Esophagus (tissue), 2 donors: ENCODE measurements at regions not wholly inside any gene's neighbourhood (a gene's known extent, or its start where the extent isn't known, plus 50 kb on each side); places are given as distances from the start of the nearest gene placed in this dataset.
"Not testable (repeated sequence)": the region's sequence is repeated elsewhere in the genome, so short reads cannot be mapped to it uniquely, and the experiment has no call there.

Experiments
- H3K27ac ChIP-seq, 2 donors: one replicate each; pipeline ENCODE4 v1.5.1; 2013; ENCODE audit warnings: low read depth in 2 of 2, mild to moderate bottlenecking in 2 of 2, inconsistent platforms in 1 of 2, low read length in 1 of 2, moderate library complexity in 1 of 2
- H3K27me3 ChIP-seq, 2 donors: one replicate each; pipeline ENCODE4 v1.6.1; 2013; ENCODE audit warnings: low read length in 2 of 2, control low read depth in 1 of 2, mild to moderate bottlenecking in 1 of 2; ENCODE audit not compliant: insufficient read depth in 2 of 2, control insufficient read depth in 1 of 2
- H3K36me3 ChIP-seq, 2 donors: one replicate each; pipeline ENCODE4 v1.6.1; 2013; ENCODE audit warnings: low read length in 1 of 2; ENCODE audit not compliant: control insufficient read depth in 2 of 2, insufficient read depth in 2 of 2
- H3K4me1 ChIP-seq, 2 donors: one replicate each; pipeline ENCODE4 v1.6.1; 2013; ENCODE audit warnings: low read length in 1 of 2; ENCODE audit not compliant: control insufficient read depth in 2 of 2, insufficient read depth in 2 of 2
- H3K4me3 ChIP-seq, 2 donors: one replicate each; pipeline ENCODE4 v1.5.1; 2013; ENCODE audit warnings: low read length in 2 of 2, mild to moderate bottlenecking in 2 of 2, low read depth in 1 of 2, moderate library complexity in 1 of 2
- H3K9me3 ChIP-seq, 2 donors: one replicate each; pipeline ENCODE4 v1.6.1; 2013; ENCODE audit warnings: mild to moderate bottlenecking in 2 of 2, low read depth in 1 of 2, low read length in 1 of 2, moderate library complexity in 1 of 2; ENCODE audit not compliant: control insufficient read depth in 2 of 2, insufficient read depth in 1 of 2
- WGBS, 2 donors: extraction: QIAGEN DNeasy Blood & Tissue Kit; methylation state at CpG; one replicate each; pipeline ENCODE4 v1.1.7; 2013; 5-methylcytosine and 5-hydroxymethylcytosine counted together
- donor health status: healthy with polysubstance abuse.
- donor health status: Bipolar disorder and iron deficiency.

- H3K4me3 ChIP-seq: no peak overlapping the region
- H3K4me1 ChIP-seq: peaks cover 0 to 3% of the 10 kb centered on the region in 2 donors
- peaks cover 0 to 2% of the 10 kb centered on the region in 2 donors for H3K27me3 ChIP-seq
- WGBS, 2 donors: 69 to 71% methylated on average over 22 of the region's 22 CpGs
- no peaks in the 10 kb centered on the region for H3K36me3 ChIP-seq
- no peak overlapping the region for H3K27ac ChIP-seq
- H3K9me3 ChIP-seq: peaks cover 0 to 2% of the 10 kb centered on the region in 2 donors
Measured at GRCh38 chr19:30111021-30111855, 169.2 kb downstream of the URI1 start.

- H3K27ac ChIP-seq: no peak overlapping the region
- H3K27me3 ChIP-seq: peaks cover 0 to 2% of the 10 kb centered on the region in 2 donors
- H3K36me3 ChIP-seq: no peaks in the 10 kb centered on the region
- 94 to 96% methylated on average over 9 of the region's 9 CpGs for WGBS, 2 donors
- no peak overlapping the region for H3K4me3 ChIP-seq
- peaks cover 0 to 3% of the 10 kb centered on the region in 2 donors for H3K4me1 ChIP-seq
- peaks cover 0 to 2% of the 10 kb centered on the region in 2 donors for H3K9me3 ChIP-seq
Measured at GRCh38 chr19:30112171-30112570, 170.1 kb downstream of the URI1 start.

DNA sequence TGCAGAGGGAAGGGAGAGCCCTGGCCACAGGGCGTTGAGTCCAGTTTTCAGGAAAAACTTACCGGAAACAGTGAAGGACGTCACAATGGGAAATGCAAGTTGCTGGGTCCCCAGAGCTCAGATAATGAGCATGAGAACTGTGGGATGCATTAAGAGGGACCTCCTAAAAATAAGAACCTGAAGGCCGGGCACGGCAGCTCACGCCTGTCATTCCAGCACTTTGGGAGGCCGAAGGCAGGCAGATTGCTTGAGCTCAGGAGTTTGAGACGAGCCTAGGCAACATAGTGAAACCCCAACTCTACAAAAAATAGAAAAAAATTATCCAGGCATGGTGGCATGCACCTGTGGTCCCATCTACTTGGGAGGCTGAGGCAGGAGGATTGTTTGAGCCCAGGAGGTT is 170.6 kb downstream of the URI1 start:
- Histone ChIP-seq H3K27ac (no peak overlapping the region), H3K4me1 (peaks cover 0 to 3% of the 10 kb centered on the region in 2 donors), H3K36me3 (no peaks in the 10 kb centered on the region), H3K4me3 (no peak overlapping the region), H3K27me3 (peaks cover 0 to 2% of the 10 kb centered on the region in 2 donors), H3K9me3 (peaks cover 0 to 2% of the 10 kb centered on the region in 2 donors)
- WGBS, 2 donors: 84 to 88% methylated on average over 8 of the region's 8 CpGs

- H3K9me3 ChIP-seq: peaks cover 0 to 2% of the 10 kb centered on the region in 2 donors
- H3K27ac ChIP-seq: no peak overlapping the region
- H3K4me1 ChIP-seq: peaks cover 0 to 3% of the 10 kb centered on the region in 2 donors
- 53 to 63% methylated on average over 5 of the region's 5 CpGs for WGBS, 2 donors
- peaks cover 0 to 2% of the 10 kb centered on the region in 2 donors for H3K27me3 ChIP-seq
- H3K4me3 ChIP-seq: no peak overlapping the region
- H3K36me3 ChIP-seq: no peaks in the 10 kb centered on the region
Measured at GRCh38 chr19:30113186-30113585, 171.1 kb downstream of the URI1 start.

DNA sequence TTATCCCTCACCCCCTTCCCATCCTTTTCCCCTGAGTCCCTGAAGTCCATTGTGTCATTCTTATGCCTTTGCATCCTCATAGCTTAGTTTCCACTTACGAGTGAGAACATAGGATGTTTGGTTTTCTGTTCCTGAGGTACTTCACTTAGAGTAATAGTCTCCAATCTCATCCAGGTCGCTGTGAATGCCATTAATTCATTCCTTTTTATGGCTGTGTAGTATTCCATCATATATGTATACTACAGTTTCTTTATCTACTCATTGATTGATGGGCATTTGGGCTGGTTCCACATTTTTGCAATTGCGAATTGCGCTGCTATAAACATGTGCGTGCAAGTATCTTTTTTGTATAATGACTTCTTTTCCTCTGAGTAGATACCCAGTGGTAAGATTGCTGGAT is 172.1 kb downstream of the URI1 start:
- WGBS, 2 donors: 77 to 80% methylated on average over 5 of the region's 5 CpGs
- H3K4me1 ChIP-seq, H3K27me3 ChIP-seq: not testable (repeated sequence)

DNA sequence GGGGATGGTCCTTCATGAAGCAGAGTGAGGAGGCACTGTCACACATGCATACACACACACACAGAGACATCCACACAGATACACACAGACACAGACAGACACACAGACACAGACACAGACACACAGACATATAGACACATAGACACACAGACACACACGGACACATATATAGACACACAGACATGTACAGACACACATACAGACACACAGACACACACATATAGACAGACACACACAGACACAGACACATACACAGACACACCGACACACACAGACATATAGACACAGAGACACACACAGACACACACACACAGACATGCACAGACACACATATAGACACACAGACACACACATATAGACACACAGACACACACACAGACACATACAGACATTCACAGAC is 173.9 kb downstream of the URI1 start:
- H3K4me1 ChIP-seq: peaks cover 0 to 3% of the 10 kb centered on the region in 2 donors
- peaks cover 0 to 2% of the 10 kb centered on the region in 2 donors for H3K9me3 ChIP-seq
- whole genome bisulfite sequencing, 2 donors: 90 to 100% methylated on average over 2 of the region's 2 CpGs
- no peak overlapping the region for H3K4me3 ChIP-seq
- H3K27ac ChIP-seq: no peak overlapping the region
- H3K36me3 ChIP-seq: no peaks in the 10 kb centered on the region
- peaks cover 0 to 2% of the 10 kb centered on the region in 2 donors for H3K27me3 ChIP-seq

More for the DNA sequence above, 172.1 kb downstream of the URI1 start:
- not testable (repeated sequence) for H3K9me3 ChIP-seq, H3K36me3 ChIP-seq, H3K27ac ChIP-seq, H3K4me3 ChIP-seq

- peaks cover 0 to 3% of the 10 kb centered on the region in 2 donors for H3K4me1 ChIP-seq
- H3K4me3 ChIP-seq: no peak overlapping the region
- H3K27ac ChIP-seq: no peak overlapping the region
- peaks cover 0 to 1% of the 10 kb centered on the region in 2 donors for H3K9me3 ChIP-seq
- peaks cover 0 to 2% of the 10 kb centered on the region in 2 donors for H3K27me3 ChIP-seq
- H3K36me3 ChIP-seq: no peaks in the 10 kb centered on the region
Measured at GRCh38 chr19:30116530-30116929, 174.5 kb downstream of the URI1 start.

DNA sequence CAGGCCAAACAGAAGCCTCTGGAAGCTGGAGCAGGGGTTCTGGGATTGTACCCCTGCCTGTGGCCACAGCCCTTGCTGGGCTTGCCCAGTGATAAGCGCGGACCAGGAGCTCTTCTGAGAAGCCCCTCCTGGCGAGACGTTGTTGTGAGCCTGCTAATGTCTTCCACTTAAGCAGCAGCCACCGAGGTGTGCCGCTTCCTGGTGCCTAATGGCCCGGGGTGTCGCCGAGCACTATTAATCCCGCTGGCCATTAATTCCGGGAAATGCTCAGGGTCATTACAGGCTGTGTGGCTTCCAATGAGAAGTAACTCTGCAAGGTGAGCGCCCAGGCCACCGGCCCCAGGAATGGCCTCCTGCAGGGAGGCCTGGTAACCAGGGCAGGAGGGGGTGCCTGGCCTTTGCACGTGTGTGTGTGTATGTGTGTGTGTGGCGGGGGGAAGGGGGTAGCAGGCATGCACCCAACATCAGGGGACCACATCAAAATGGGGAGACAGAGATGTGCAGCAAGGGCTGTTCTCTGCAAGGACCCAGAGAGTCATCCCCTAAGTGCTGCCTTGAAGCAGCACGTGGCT is 175.0 kb downstream of the URI1 start:
- no peak overlapping the region for H3K4me3 ChIP-seq
- peaks cover 0 to 3% of the 10 kb centered on the region in 2 donors for H3K4me1 ChIP-seq
- H3K36me3 ChIP-seq: no peaks in the 10 kb centered on the region
- 68 to 76% methylated on average over 16 of the region's 16 CpGs for WGBS, 2 donors
- H3K27me3 ChIP-seq: peaks cover 0 to 2% of the 10 kb centered on the region in 2 donors
- H3K9me3 ChIP-seq: no peaks in the 10 kb centered on the region
- H3K27ac ChIP-seq: no peak overlapping the region

- Histone ChIP-seq H3K27ac (no peak overlapping the region), H3K4me1 (peaks cover 0 to 3% of the 10 kb centered on the region in 2 donors), H3K36me3 (no peaks in the 10 kb centered on the region), H3K9me3 (no peaks in the 10 kb centered on the region), H3K4me3 (no peak overlapping the region), H3K27me3 (peaks cover 0 to 2% of the 10 kb centered on the region in 2 donors)
- 86 to 93% methylated on average over 7 to 12 of the region's 12 CpGs for WGBS, 2 donors
Measured at GRCh38 chr19:30117636-30118145, 175.7 kb downstream of the URI1 start.
